Mucosa of descending colon (tissue), 3 donors: ENCODE measurements at regions not wholly inside any gene's neighbourhood (a gene's known extent, or its start where the extent isn't known, plus 50 kb on each side); places are given as distances from the start of the nearest gene placed in this dataset.

Experiments
- ATAC-seq: fragments of 200-7000 bp; cut with Tn5 transposase; one replicate; pipeline ENCODE4 v1.9.1; 2020; ENCODE audit warnings: mild to moderate bottlenecking, moderate library complexity
- DNase-seq, 3 donors: peaks; one replicate each; pipeline ENCODE4 v3.0.0-alpha.2; 2020
- H3K36me3 ChIP-seq: fragments of 200-600 bp; one replicate; pipeline ENCODE4 v1.8.0; 2021; ENCODE audit warnings: low read depth, mild to moderate bottlenecking
- H3K4me1 ChIP-seq: fragments of 200-600 bp; one replicate; pipeline ENCODE4 v1.8.0; 2021; ENCODE audit warnings: low read depth, mild to moderate bottlenecking
- H3K4me3 ChIP-seq: fragments of 200-600 bp; one replicate; pipeline ENCODE4 v1.8.0; 2021; ENCODE audit warnings: mild to moderate bottlenecking
- H3K9me3 ChIP-seq: fragments of 200-600 bp; one replicate; pipeline ENCODE4 v1.8.0; 2021; ENCODE audit warnings: mild to moderate bottlenecking
- intact Hi-C, 2 donors: fragments of 100-400 bp; cut with DNase I in 1 of 2; cut with micrococcal nuclease in 1 of 2; formaldehyde crosslinking; loops; one replicate each; pipeline versions ENCODE4 v1.11.0 to v1.11.1; 2022; cut with DNase I, micrococcal nuclease
- TF ChIP-seq, protein P1 (sequence below): fragments of 200-600 bp; IDR thresholded peaks from one replicate; pipeline ENCODE4 v1.8.0; 2022; ENCODE audit warnings: antibody characterized with exemption, mild to moderate bottlenecking
- donor health status: DM: no; HTN: no; CAD: no; lungs with moderate emphysema.
- donor health status: DM: no; HTN: no; CAD: no.
- donor health status: DM: no; HTN: yes; CAD: no.

DNA sequence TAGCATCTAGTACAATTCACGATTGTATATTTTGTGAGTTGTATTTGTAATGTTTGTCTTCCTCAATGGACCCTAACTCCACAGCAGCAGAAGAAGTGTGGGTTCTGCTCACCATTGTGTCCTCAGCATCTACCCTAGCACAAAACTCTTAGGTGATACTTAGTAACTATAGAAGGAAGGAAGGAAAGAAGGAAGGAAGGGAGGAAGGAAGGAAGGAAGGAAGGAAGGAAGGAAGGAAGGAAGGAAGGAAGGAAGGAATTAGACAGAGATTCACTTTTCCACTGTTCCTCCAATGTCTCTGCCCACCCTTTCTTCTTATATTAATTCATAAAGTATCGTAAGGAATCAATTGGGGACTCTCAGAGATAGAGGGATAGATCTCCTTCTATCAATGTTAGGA lies 288.2 kb downstream of the NFIB start:
- TF ChIP-seq, protein P1, sequence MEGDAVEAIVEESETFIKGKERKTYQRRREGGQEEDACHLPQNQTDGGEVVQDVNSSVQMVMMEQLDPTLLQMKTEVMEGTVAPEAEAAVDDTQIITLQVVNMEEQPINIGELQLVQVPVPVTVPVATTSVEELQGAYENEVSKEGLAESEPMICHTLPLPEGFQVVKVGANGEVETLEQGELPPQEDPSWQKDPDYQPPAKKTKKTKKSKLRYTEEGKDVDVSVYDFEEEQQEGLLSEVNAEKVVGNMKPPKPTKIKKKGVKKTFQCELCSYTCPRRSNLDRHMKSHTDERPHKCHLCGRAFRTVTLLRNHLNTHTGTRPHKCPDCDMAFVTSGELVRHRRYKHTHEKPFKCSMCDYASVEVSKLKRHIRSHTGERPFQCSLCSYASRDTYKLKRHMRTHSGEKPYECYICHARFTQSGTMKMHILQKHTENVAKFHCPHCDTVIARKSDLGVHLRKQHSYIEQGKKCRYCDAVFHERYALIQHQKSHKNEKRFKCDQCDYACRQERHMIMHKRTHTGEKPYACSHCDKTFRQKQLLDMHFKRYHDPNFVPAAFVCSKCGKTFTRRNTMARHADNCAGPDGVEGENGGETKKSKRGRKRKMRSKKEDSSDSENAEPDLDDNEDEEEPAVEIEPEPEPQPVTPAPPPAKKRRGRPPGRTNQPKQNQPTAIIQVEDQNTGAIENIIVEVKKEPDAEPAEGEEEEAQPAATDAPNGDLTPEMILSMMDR = no peak
- H3K4me1 ChIP-seq = peaks cover 5% of the 10 kb centered on the region
- no peaks in the 10 kb centered on the region for H3K9me3 ChIP-seq
- H3K36me3 ChIP-seq = no peaks in the 10 kb centered on the region
- DNase-seq (no peak), ATAC-seq (no peak)
- intact Hi-C loops = no loop called here
- H3K4me3 ChIP-seq = no peak overlapping the region

DNA sequence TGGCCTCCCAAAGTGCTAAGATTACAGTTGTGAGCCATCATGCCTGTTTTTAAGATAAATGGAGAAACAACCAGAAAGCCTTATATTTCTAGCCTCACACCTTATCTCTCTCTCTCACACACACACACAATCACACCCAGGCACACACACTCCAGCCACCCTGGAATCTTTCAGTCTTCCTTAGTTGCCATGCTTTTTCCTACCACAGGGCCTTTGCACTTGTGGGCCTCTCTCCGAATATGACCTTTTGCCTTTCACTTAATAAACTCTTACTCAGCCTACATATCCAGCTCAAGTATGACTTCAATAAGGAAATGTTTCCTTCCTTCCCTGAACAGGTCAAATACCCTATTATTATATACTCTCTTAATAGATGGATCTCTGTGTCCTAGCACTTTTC lies 290.7 kb downstream of the NFIB start:
- TF ChIP-seq, protein P1 = no peak
- no peaks in the 10 kb centered on the region for H3K9me3 ChIP-seq
- H3K36me3 ChIP-seq = no peaks in the 10 kb centered on the region
- DNase-seq (no peak), ATAC-seq (no peak)
- no peak overlapping the region for H3K4me3 ChIP-seq
- intact Hi-C loops = no loop called here
- H3K4me1 ChIP-seq = peaks cover 5% of the 10 kb centered on the region

- no peak overlapping the region for H3K4me3 ChIP-seq
- ATAC-seq = no peak
- intact Hi-C loops = no loop called here
- H3K9me3 ChIP-seq = no peaks in the 10 kb centered on the region
- H3K36me3 ChIP-seq = no peaks in the 10 kb centered on the region
- DNase-seq = no peak
- peaks cover 4% of the 10 kb centered on the region for H3K4me1 ChIP-seq
- TF ChIP-seq, protein P1 = no peak
Measured at GRCh38 chr9:14021871-14022525, 291.9 kb downstream of the NFIB start.

DNA sequence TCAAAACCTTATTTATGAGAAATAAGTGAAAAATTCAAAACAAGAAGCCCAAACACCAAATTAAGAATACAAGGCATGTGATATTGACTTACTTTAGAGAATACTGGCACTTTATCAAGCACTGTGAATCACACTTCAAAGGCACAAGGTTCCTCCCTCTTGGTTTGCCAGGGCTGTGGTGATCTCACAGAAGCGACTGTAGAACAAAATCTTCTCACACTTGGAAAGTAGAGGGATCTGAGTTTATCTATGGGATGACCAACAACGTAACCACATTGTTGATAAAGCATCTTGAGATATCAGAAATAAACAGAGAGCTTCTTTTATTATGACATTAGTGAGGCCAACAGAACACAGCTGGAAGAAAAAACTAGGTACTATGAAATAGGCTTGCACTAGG lies 295.9 kb downstream of the NFIB start:
- TF ChIP-seq, protein P1 = no peak
- Histone ChIP-seq H3K4me1 (no peaks in the 10 kb centered on the region), H3K4me3 (no peak overlapping the region), H3K9me3 (no peaks in the 10 kb centered on the region), H3K36me3 (no peaks in the 10 kb centered on the region)
- no peak for ATAC-seq
- DNase-seq = no peak
- intact Hi-C loops = no loop called here

DNA sequence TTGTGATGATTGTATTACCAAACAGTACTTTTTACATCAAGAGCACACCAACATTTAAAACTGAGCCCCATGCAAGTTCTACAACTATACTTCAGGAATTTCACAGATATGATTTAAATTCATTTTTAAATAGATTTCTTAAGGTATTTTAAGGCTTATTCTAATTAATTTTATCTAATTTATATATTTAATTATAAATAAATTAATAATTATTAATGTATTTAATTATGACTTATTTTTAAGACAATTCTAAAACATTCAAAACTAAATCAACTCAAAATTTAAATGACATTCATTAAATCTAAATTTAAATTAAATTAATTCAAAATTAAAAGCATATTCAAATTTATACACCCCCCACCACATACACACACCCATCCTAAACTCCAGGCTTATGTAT lies 299.2 kb downstream of the NFIB start:
- ATAC-seq (no peak), DNase-seq (no peak)
- TF ChIP-seq, protein P1 = no peak
- no peaks in the 10 kb centered on the region for H3K4me1 ChIP-seq
- no peaks in the 10 kb centered on the region for H3K36me3 ChIP-seq
- no peaks in the 10 kb centered on the region for H3K9me3 ChIP-seq
- intact Hi-C loops = no loop called here
- H3K4me3 ChIP-seq = no peak overlapping the region

GRCh38 chr9:14014218-14014617 lies 299.7 kb downstream of the NFIB start:
- ATAC-seq = no peak
- TF ChIP-seq, protein P1 = no peak
- H3K4me1 ChIP-seq = no peaks in the 10 kb centered on the region
- no peaks in the 10 kb centered on the region for H3K9me3 ChIP-seq
- DNase-seq = no peak
- H3K36me3 ChIP-seq = no peaks in the 10 kb centered on the region
- H3K4me3 ChIP-seq = no peak overlapping the region
- intact Hi-C loops = no loop called here
